Bronchial epithelial cell (primary cell): ENCODE measurements at regions not wholly inside any gene's neighbourhood (a gene's known extent, or its start where the extent isn't known, plus 50 kb on each side); places are given as distances from the start of the nearest gene placed in this dataset.

Source experiments
- DNase-seq: peaks from one replicate; pipeline ENCODE4 v3.0.0-alpha.2; 2010; ENCODE audit warnings: low read depth
- FAIRE-seq: peaks from 2 replicates; lab custom pipeline; 2011; peaks lifted over from hg19 to GRCh38; lab: Jason Lieb, UNC
- H3K27me3 ChIP-seq: 2 replicates; pipeline ENCODE4 v1.5.1; 2011; ENCODE audit warnings: low read length; ENCODE audit not compliant: control insufficient read depth, insufficient read depth
- H3K36me3 ChIP-seq: 2 replicates; pipeline ENCODE4 v1.5.1; 2011; ENCODE audit warnings: low read length; ENCODE audit not compliant: control insufficient read depth, insufficient read depth
- H3K4me3 ChIP-seq: 2 replicates; pipeline ENCODE4 v1.5.1; 2011; ENCODE audit warnings: mild to moderate bottlenecking, low read depth, low read length, control low read depth
- CTCF ChIP-seq: IDR thresholded peaks from 2 replicates; pipeline ENCODE4 v1.5.1; 2011; ENCODE audit warnings: mild to moderate bottlenecking, moderate library complexity, low read length, control low read depth, inconsistent platforms; ENCODE audit not compliant: insufficient read depth, severe bottlenecking

GRCh38 chr1:83006271-83006670, 992.7 kb downstream of the TTLL7 start:
- no peak for TF ChIP-seq CTCF
- Histone ChIP-seq H3K36me3 (no peaks in the 10 kb centered on the region), H3K4me3 (no peak overlapping the region), H3K27me3 (no peaks in the 10 kb centered on the region)
- peak; percentile 58 for FAIRE-seq
- no peak for DNase-seq

GRCh38 chr1:83000286-83000685, 998.6 kb downstream of the TTLL7 start:
- Histone ChIP-seq H3K4me3 (no peak overlapping the region), H3K36me3 (no peaks in the 10 kb centered on the region), H3K27me3 (no peaks in the 10 kb centered on the region)
- no peak for FAIRE-seq
- TF ChIP-seq CTCF = no peak
- DNase-seq = peak; percentile 23

GRCh38 chr1:82995951-82996350, 1003.0 kb downstream of the TTLL7 start:
- Histone ChIP-seq H3K36me3 (no peaks in the 10 kb centered on the region), H3K27me3 (no peaks in the 10 kb centered on the region), H3K4me3 (no peak overlapping the region)
- no peak for DNase-seq
- no peak for FAIRE-seq
- no peak for TF ChIP-seq CTCF

- FAIRE-seq (no peak), DNase-seq (no peak)
- TF ChIP-seq CTCF = no peak
- Histone ChIP-seq H3K36me3 (no peaks in the 10 kb centered on the region), H3K4me3 (no peak overlapping the region), H3K27me3 (no peaks in the 10 kb centered on the region)
Measured at GRCh38 chr1:82994616-82995263, 1004.2 kb downstream of the TTLL7 start.

- no peak for TF ChIP-seq CTCF
- DNase-seq (no peak), FAIRE-seq (no peak)
- Histone ChIP-seq H3K4me3 (no peak overlapping the region), H3K36me3 (no peaks in the 10 kb centered on the region), H3K27me3 (no peaks in the 10 kb centered on the region)
Measured at GRCh38 chr1:82991569-82991968, 1007.4 kb downstream of the TTLL7 start.
